HepG2 (cell line): ENCODE measurements at regions not wholly inside any gene's neighbourhood (a gene's known extent, or its start where the extent isn't known, plus 50 kb on each side); places are given as distances from the start of the nearest gene placed in this dataset.

Experiments used
- ATF3 ChIP-seq: sonication (generic); formaldehyde crosslinking; IDR thresholded peaks from 2 replicates; pipeline ENCODE4 v1.4.0; 2020; ENCODE audit warnings: missing genetic modification reagents
- KLF13 ChIP-seq: sonication (generic); formaldehyde crosslinking; IDR thresholded peaks from 2 replicates; pipeline ENCODE4 v1.4.0; 2020; ENCODE audit warnings: mild to moderate bottlenecking, missing genetic modification reagents
- PAXIP1 ChIP-seq: sonication (generic); formaldehyde crosslinking; conservative IDR thresholded peaks from 2 replicates; pipeline ENCODE4 v1.4.0; 2020; ENCODE audit warnings: mild to moderate bottlenecking, missing genetic modification reagents, moderate library complexity
- RBFOX2 ChIP-seq: fragments of 200-400 bp; formaldehyde crosslinking; IDR thresholded peaks from 2 replicates; pipeline ENCODE4 v1.6.1; 2017; ENCODE audit warnings: low read depth, mild to moderate bottlenecking, low read length
- RBM22 ChIP-seq: fragments of 200-400 bp; formaldehyde crosslinking; optimal IDR thresholded peaks from 2 replicates; pipeline ENCODE3; 2017; ENCODE audit warnings: mild to moderate bottlenecking, low read length, moderate library complexity
- TCF7 ChIP-seq: sonication (generic); IDR thresholded peaks from 2 replicates; pipeline ENCODE4 v1.6.1; 2016; ENCODE audit warnings: antibody characterized with exemption, low read depth
- TRIM22 ChIP-seq: fragments of 450-650 bp; IDR thresholded peaks from 2 replicates; pipeline ENCODE4 v1.6.1; 2017
- ZNF331 ChIP-seq: sonication (generic); formaldehyde crosslinking; IDR thresholded peaks from 2 replicates; pipeline ENCODE4 v1.4.0; 2020; ENCODE audit warnings: missing genetic modification reagents
- TF ChIP-seq, protein P1 (sequence below), 2 experiments: sonication (generic) in 1 of 2; formaldehyde crosslinking in 1 of 2; IDR thresholded peaks; 2 replicates each; pipeline versions ENCODE4 v1.6.1 to v1.9.0; 2014 to 2022; ENCODE audit warnings: antibody characterized with exemption in 1 of 2, borderline replicate concordance in 1 of 2, inconsistent platforms in 1 of 2, low read depth in 1 of 2, missing genetic modification reagents in 1 of 2
- TF ChIP-seq, protein P2 (sequence below): sonication (generic); formaldehyde crosslinking; IDR thresholded peaks from 2 replicates; pipeline ENCODE4 v1.4.0; 2020; ENCODE audit warnings: mild to moderate bottlenecking, missing genetic modification reagents
- TF ChIP-seq, protein P3 (sequence below): sonication (generic); formaldehyde crosslinking; IDR thresholded peaks from 2 replicates; pipeline ENCODE4 v1.8.1; 2022; ENCODE audit warnings: mild to moderate bottlenecking, missing genetic modification reagents

DNA sequence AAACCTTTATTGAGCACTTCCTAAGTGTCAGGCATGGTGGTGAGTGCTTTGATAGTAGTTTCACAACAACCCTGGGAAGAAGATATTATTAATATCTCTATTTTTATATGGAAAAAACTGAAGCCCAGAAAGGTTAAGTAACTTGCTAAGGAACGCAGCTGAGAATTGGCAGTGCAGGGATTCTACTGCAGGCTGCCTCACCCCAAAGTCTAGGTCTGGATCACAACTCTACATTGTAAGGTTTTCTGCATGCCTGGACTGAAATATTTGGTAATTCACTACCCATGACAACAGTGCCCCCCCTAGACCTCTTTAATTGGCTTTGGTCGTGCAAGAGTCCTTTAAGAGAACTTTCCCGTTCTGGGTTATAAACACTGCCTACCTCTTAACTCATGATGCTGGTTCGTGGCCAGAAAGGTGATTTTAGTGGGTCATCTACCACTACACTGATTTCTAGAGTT is 67.1 kb upstream of the KCNQ5 start (continued):
- TF ChIP-seq, protein P1, sequence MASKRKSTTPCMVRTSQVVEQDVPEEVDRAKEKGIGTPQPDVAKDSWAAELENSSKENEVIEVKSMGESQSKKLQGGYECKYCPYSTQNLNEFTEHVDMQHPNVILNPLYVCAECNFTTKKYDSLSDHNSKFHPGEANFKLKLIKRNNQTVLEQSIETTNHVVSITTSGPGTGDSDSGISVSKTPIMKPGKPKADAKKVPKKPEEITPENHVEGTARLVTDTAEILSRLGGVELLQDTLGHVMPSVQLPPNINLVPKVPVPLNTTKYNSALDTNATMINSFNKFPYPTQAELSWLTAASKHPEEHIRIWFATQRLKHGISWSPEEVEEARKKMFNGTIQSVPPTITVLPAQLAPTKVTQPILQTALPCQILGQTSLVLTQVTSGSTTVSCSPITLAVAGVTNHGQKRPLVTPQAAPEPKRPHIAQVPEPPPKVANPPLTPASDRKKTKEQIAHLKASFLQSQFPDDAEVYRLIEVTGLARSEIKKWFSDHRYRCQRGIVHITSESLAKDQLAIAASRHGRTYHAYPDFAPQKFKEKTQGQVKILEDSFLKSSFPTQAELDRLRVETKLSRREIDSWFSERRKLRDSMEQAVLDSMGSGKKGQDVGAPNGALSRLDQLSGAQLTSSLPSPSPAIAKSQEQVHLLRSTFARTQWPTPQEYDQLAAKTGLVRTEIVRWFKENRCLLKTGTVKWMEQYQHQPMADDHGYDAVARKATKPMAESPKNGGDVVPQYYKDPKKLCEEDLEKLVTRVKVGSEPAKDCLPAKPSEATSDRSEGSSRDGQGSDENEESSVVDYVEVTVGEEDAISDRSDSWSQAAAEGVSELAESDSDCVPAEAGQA (IDR thresholded peaks at IDR 0.05; ENCODE audit: low read depth): no peak
- TF ChIP-seq, protein P1 (CRISPR knock-in tag; IDR thresholded peaks at IDR 0.05; ENCODE audit: borderline replicate concordance): no peak
- TF ChIP-seq TRIM22: no peak
- TF ChIP-seq PAXIP1 (CRISPR knock-in tag): no peak
- no peak for TF ChIP-seq TCF7
- TF ChIP-seq RBFOX2: no peak
- no peak for TF ChIP-seq ZNF331
- TF ChIP-seq ATF3 (CRISPR knock-in tag): no peak
- TF ChIP-seq, protein P2, sequence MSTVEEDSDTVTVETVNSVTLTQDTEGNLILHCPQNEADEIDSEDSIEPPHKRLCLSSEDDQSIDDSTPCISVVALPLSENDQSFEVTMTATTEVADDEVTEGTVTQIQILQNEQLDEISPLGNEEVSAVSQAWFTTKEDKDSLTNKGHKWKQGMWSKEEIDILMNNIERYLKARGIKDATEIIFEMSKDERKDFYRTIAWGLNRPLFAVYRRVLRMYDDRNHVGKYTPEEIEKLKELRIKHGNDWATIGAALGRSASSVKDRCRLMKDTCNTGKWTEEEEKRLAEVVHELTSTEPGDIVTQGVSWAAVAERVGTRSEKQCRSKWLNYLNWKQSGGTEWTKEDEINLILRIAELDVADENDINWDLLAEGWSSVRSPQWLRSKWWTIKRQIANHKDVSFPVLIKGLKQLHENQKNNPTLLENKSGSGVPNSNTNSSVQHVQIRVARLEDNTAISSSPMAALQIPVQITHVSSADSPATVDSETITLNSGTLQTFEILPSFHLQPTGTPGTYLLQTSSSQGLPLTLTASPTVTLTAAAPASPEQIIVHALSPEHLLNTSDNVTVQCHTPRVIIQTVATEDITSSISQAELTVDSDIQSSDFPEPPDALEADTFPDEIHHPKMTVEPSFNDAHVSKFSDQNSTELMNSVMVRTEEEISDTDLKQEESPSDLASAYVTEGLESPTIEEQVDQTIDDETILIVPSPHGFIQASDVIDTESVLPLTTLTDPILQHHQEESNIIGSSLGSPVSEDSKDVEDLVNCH (CRISPR knock-in tag): no peak
- no peak for TF ChIP-seq RBM22
- TF ChIP-seq, protein P3, sequence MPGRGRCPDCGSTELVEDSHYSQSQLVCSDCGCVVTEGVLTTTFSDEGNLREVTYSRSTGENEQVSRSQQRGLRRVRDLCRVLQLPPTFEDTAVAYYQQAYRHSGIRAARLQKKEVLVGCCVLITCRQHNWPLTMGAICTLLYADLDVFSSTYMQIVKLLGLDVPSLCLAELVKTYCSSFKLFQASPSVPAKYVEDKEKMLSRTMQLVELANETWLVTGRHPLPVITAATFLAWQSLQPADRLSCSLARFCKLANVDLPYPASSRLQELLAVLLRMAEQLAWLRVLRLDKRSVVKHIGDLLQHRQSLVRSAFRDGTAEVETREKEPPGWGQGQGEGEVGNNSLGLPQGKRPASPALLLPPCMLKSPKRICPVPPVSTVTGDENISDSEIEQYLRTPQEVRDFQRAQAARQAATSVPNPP (CRISPR knock-in tag): no peak
- no peak for TF ChIP-seq KLF13 (CRISPR knock-in tag)
